ENCODE measurements at regions not wholly inside any gene's neighbourhood (a gene's known extent, or its start where the extent isn't known, plus 50 kb on each side); places are given as distances from the start of the nearest gene placed in this dataset.

- Histone ChIP-seq H4K20me1 (ENCODE audit: insufficient read depth) (no peaks in the 10 kb centered on the region), H3K4me2 (ENCODE audit: low read length) (no peak overlapping the region), H3K79me2 (ENCODE audit: insufficient read depth, low read length) (no peaks in the 10 kb centered on the region), H3K9me3 (ENCODE audit: control insufficient read depth in 1 of 2, insufficient read depth in 1 of 2, low read depth in 1 of 2, low read length in 2 of 2) (no peaks in the 10 kb centered on the region), H3K27ac (ENCODE audit: low read depth, low read length) (no peak overlapping the region), H3K36me3 (ENCODE audit: control insufficient read depth in 1 of 2, insufficient read depth in 2 of 2, low read length in 2 of 2) (no peaks in the 10 kb centered on the region), H3K4me1 (ENCODE audit: control insufficient read depth in 1 of 2, insufficient read depth in 2 of 2, low read length in 2 of 2) (no peaks in the 10 kb centered on the region), H3K9ac (ENCODE audit: low read length) (no peak overlapping the region), H3K4me3 (replicated peaks in 1 of 2; ENCODE audit: low read depth in 1 of 2, low read length in 2 of 2) (no peak overlapping the region), H2AFZ (ENCODE audit: low read depth, low read length, poor library complexity, severe bottlenecking) (no peak overlapping the region), H3K9me2 (ENCODE audit: insufficient read depth) (no peaks in the 10 kb centered on the region), H3K27me3 (ENCODE audit: insufficient read depth, low read length) (peaks cover 9% of the 10 kb centered on the region; the same call in 1 of the 2 replicates)
- no TSS peak for BruUV-seq (replicated peaks)
- DNase-seq (ENCODE audit: low read depth, low spot score) (no peak), ATAC-seq (no peak)
- ChIA-PET CTCF (no interaction called here), RAD21 (ENCODE audit: low non-redundant PET in 1 of 2, low total read pairs in 2 of 2, uncharacterized antibody in 2 of 2, unreplicated experiment in 2 of 2) (no interaction called here), POLR2A (no interaction called here)
- TF ChIP-seq SRF (IDR thresholded peaks at IDR 0.05; ENCODE audit: low read depth) (no peak), EZH2phosphoT487 (IDR thresholded peaks at IDR 0.05; ENCODE audit: borderline replicate concordance) (no peak), SP1 (IDR thresholded peaks at IDR 0.05; ENCODE audit: low read depth) (no peak), SIN3A (IDR thresholded peaks at IDR 0.05; ENCODE audit: low read depth) (no peak), EZH2 (IDR thresholded peaks at IDR 0.05) (no peak), EGR1 (IDR thresholded peaks at IDR 0.05; ENCODE audit: low read depth) (no peak), CEBPB (IDR thresholded peaks at IDR 0.05; ENCODE audit: low read depth) (no peak), ZBTB33 (IDR thresholded peaks at IDR 0.05; ENCODE audit: extremely low read depth, insufficient replicate concordance, low read length) (no peak), FOSL1 (IDR thresholded peaks at IDR 0.05; ENCODE audit: low read depth) (no peak), ELF1 (IDR thresholded peaks at IDR 0.05; ENCODE audit: borderline replicate concordance, low read depth) (no peak), TCF7L2 (IDR thresholded peaks at IDR 0.05; ENCODE audit: borderline replicate concordance, extremely low read depth, insufficient read depth, insufficient read length) (no peak), JUND (IDR thresholded peaks at IDR 0.05) (no peak), CBX3 (IDR thresholded peaks at IDR 0.05; ENCODE audit: low read depth) (no peak), YY1 (IDR thresholded peaks at IDR 0.05; ENCODE audit: extremely low read depth, insufficient replicate concordance, low read depth, low read length) (no peak)
- TF ChIP-seq, protein P1, sequence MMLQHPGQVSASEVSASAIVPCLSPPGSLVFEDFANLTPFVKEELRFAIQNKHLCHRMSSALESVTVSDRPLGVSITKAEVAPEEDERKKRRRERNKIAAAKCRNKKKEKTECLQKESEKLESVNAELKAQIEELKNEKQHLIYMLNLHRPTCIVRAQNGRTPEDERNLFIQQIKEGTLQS (IDR thresholded peaks at IDR 0.05): no peak
- TF ChIP-seq, protein P2, sequence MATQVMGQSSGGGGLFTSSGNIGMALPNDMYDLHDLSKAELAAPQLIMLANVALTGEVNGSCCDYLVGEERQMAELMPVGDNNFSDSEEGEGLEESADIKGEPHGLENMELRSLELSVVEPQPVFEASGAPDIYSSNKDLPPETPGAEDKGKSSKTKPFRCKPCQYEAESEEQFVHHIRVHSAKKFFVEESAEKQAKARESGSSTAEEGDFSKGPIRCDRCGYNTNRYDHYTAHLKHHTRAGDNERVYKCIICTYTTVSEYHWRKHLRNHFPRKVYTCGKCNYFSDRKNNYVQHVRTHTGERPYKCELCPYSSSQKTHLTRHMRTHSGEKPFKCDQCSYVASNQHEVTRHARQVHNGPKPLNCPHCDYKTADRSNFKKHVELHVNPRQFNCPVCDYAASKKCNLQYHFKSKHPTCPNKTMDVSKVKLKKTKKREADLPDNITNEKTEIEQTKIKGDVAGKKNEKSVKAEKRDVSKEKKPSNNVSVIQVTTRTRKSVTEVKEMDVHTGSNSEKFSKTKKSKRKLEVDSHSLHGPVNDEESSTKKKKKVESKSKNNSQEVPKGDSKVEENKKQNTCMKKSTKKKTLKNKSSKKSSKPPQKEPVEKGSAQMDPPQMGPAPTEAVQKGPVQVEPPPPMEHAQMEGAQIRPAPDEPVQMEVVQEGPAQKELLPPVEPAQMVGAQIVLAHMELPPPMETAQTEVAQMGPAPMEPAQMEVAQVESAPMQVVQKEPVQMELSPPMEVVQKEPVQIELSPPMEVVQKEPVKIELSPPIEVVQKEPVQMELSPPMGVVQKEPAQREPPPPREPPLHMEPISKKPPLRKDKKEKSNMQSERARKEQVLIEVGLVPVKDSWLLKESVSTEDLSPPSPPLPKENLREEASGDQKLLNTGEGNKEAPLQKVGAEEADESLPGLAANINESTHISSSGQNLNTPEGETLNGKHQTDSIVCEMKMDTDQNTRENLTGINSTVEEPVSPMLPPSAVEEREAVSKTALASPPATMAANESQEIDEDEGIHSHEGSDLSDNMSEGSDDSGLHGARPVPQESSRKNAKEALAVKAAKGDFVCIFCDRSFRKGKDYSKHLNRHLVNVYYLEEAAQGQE (IDR thresholded peaks at IDR 0.05; ENCODE audit: low read depth): no peak
- intact Hi-C loops (cut with micrococcal nuclease): no loop called here
Observed at GRCh38 chr10:78450807-78451485, 417.3 kb downstream of the RPS24 start.

All from HCT116 (cell line).